ENCODE measurements at regions not wholly inside any gene's neighbourhood (a gene's known extent, or its start where the extent isn't known, plus 50 kb on each side); places are given as distances from the start of the nearest gene placed in this dataset.

GRCh38 chr2:176637142-176637485 lies 367.9 kb downstream of the MTX2 start:
- TF ChIP-seq ZNF384 (IDR thresholded peaks at IDR 0.05), result no peak
- TF ChIP-seq HDGF (IDR thresholded peaks at IDR 0.05; ENCODE audit: borderline replicate concordance), result no peak
- TF ChIP-seq CTBP1 (IDR thresholded peaks at IDR 0.05; ENCODE audit: borderline replicate concordance), result no peak
- TF ChIP-seq SUZ12 (IDR thresholded peaks at IDR 0.05), result no peak
- no peak for TF ChIP-seq FOXM1 (IDR thresholded peaks at IDR 0.05; ENCODE audit: borderline replicate concordance)

Measured in HEK293T (cell line).